Left renal cortex interstitium (tissue), 4 donors: ENCODE measurements at regions not wholly inside any gene's neighbourhood (a gene's known extent, or its start where the extent isn't known, plus 50 kb on each side); places are given as distances from the start of the nearest gene placed in this dataset.
"Not testable (repeated sequence)": the region's sequence is repeated elsewhere in the genome, so short reads cannot be mapped to it uniquely, and the experiment has no call there.

Experiments
- DNase-seq, 4 donors: peaks; one replicate each; pipeline ENCODE4 v3.0.0-alpha.2; 2013; ENCODE audit warnings: low read depth in 4 of 4, low spot score in 2 of 4, missing footprints in 1 of 4

DNA sequence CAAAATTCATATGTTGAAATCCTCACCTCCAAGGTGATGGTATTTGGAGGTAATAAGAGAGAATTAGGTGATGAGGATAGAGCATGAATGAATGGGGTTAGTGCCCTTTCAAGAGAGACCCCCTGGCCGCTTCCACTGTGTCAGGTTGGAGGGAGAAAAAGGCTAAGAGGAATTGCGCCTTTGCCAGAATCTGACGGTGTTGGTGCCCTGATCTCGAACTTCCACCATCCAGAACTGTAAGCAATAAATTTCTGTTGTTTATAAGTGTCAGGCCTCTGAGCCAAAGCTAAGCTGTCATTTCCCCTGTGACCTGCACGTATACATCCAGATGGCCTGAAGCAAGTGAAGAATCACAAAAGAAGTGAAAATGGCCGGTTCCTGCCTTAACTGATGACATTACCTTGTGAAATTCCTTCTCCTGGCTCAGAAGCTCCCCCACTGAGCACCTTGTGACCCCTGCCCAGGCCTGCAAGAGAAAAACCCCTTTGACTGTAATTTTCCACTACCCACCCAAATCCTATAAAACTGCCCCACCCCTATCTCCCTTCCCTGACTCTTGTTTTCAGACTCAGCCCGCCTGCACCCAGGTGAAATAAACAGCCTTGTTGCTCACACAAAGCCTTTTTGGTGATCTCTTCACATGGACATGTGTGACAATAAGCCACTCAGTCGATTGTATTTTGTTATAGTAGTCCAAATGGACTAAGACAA is 878.9 kb upstream of the GOT2 start:
- not testable (repeated sequence) for DNase-seq

DNA sequence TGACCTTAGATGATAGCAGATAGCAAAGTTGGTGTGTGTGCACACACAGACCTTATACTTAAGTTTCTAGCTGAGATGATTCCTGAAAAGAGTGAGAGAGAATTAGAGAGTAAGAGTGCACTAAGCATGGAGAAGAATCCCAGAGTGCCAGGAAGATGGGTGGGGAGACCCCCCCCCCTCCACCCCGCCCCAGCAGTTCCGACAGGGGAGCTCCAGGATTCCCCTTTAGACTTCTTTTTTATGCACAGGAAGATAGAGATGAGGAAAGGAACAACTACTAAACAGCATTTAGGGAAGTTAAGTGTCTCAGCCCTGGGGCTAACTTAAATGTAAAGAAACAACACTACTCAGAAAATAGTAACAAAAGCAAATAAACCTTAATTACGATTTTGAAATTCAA is 878.0 kb upstream of the GOT2 start:
- DNase-seq = no peak

GRCh38 chr16:59611556-59611955 is 877.4 kb upstream of the GOT2 start:
- DNase-seq = no peak

- DNase-seq = no peak
These were observed 871.6 kb upstream of the GOT2 start for GRCh38 chr16:59605706-59606105.

- DNase-seq = no peak
These were observed 870.2 kb upstream of the GOT2 start for GRCh38 chr16:59604354-59604753.

DNA sequence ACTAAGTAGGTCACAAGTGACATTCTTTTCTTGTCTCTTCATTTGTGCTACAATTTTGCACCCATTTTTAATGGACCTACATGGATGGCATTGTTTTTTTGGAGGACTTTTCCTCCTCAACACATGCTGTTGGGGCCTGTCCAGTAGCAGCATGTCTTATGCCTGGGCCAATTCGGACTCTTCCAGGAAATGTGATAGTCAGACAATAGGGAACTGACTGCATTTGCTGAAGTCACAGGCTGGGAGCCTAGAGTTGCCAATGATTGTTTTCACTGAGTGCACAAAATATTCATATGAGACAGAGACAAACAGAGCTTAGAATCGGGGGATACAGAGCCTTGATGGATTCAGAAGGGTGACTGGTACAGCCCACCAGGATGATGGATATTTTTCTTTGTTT is 867.3 kb upstream of the GOT2 start:
- DNase-seq = no peak

- DNase-seq = no peak
These were observed 863.2 kb upstream of the GOT2 start for GRCh38 chr16:59597269-59597668.

DNA sequence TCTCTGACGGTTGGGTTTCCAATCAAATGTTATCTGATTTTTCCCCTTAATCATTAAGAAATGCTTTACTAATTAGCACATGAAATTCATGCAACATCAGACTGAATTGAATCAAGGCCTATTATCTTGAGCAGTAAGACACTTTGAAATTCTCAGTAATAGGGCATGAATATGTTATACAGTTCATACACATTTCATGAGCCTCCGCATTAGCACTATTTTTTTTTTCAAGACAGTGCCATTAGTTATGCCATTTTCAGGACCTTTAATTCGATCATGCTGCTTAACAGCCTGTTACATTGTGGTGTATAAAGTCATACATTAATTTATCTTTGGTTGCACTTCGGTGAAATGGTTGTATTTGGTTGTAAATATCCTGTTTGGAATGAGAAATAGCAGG is 862.6 kb upstream of the GOT2 start:
- DNase-seq = no peak

GRCh38 chr16:59593194-59593661 is 859.1 kb upstream of the GOT2 start:
- DNase-seq = no peak

DNA sequence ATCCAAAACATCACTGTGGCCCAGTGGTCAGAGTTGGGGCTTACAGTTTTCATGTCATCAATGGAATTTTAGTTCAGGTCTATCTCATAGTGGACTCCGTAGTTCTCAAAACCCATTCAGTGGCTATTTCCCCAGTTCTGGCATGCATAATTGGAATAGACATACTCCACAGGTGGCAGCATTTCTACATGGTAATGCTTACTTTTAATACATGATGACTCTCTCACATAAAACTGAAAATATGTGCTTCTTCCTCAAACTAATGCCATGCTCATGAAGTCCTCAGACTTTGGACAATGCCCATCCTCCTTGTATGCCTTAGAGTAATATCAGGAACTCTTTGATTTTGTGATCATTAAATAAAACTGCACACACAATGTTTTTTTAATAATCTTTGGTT is 857.4 kb upstream of the GOT2 start:
- DNase-seq = no peak

DNA sequence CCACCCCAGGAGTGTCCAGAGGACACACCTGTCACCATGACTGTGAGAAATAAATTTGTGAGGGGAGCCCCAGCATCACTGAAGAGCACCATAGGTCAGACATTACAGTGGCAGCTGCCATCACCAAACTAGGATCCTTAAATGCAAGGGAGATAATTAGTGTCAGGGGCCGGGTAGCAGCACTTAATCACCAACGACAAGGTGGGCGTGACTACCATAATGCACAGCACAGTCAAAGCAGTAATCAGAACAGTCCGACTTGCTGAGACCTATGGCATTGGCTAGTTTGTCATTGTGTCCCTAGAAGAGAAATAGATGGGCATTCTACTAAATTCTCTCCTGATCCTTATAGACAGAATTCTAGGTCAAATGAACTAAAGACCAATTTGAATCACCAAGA is 856.7 kb upstream of the GOT2 start:
- no peak for DNase-seq

DNA sequence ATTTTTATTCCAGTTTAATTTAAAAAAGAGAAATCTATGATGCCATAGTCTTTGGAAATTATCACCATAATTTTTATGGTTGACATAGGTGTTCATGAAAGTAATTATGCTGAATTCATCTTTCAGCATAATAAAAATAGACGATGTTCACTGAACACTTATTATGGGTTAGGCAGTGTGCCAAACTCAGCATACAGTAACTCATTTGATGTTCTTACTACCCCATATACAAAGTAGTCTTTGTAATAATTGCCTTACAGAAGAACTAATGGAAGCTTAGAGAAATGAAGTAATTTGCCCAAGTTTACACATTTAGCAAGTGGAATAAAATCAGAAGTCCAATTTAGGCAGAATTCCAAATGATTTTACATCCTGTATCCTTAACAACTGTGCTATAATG is 852.2 kb upstream of the GOT2 start:
- DNase-seq = no peak

DNA sequence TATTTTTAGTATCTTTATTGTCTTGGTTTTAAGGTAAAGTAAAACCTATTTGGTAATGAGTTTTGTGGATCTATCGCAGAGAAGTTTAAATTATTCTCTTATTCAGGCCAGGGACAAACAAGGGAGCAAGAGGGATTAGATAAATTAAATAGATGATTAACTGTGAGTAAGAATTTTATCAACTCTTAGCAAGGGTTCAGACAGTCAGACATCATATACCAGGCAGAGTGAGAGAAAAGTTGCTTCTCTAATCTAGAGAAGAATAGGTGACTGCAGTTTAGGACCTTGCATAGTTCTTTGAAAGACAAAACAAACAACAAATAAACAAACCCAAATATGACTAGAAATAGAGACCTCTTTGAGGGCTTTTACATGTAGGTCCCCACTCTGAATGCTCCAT is 840.2 kb upstream of the GOT2 start:
- no peak for DNase-seq

- DNase-seq = no peak
These were observed 839.6 kb upstream of the GOT2 start for GRCh38 chr16:59573528-59574271.

DNA sequence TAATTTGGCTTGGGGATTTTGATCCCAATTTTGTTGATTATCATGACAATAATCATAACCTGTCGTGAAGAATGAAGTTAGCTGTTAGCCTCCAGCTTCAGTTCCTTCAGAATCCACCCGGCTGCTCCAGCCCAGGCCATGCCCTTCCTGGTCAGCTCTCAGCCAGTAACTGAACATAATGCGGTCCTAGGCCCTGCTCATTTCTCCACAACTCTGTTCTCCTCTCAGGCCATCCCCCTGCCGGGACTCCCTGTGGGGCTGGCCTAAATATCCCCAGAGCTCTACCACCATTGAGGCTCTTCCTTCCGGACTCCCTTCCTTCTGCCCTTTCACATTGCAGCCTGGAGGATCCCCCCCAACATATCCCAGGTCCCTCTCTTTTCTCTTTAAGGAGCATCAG is 833.4 kb upstream of the GOT2 start:
- no peak for DNase-seq

- DNase-seq = no peak
These were observed 832.3 kb upstream of the GOT2 start for GRCh38 chr16:59566446-59566845.

- DNase-seq = no peak
These were observed 824.6 kb upstream of the GOT2 start for GRCh38 chr16:59558679-59559078.

DNA sequence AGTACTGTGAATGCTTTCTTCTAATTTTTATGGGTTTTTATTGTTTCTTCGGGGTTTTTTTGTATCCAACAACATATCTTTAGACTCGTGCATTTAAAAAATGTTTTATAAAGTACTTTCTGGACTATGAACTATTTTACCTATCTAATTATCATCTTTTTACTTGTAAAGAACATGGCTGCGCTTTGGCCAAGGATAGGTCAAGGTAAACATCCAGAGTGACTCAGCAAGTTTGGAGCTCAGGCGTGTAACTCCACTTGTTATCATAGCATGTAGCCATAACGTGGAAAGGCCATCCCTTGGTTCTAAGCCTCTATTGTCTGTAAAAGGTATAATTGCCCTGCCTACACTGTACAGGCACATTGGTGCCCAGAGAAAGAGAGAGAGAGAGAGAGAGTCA is 818.0 kb upstream of the GOT2 start:
- no peak for DNase-seq

DNA sequence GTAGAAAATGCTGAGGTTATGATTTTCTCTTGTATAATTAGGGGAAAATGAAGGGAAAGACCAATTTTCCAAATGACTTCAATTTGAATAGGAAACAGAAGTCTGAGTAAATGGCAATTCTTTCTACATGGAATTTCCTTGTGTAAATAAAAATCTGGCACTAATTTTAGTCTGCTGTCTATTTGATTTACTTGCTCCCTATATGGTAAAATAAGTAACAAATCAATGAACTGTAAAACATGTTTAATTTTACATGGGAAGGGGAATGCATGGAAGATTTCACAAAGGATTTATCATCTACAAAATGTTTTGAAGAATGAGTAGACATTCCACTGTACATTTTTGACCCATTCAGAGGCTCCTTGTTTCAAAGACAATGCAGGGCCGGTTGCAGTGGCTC is 811.6 kb upstream of the GOT2 start:
- no peak for DNase-seq

DNA sequence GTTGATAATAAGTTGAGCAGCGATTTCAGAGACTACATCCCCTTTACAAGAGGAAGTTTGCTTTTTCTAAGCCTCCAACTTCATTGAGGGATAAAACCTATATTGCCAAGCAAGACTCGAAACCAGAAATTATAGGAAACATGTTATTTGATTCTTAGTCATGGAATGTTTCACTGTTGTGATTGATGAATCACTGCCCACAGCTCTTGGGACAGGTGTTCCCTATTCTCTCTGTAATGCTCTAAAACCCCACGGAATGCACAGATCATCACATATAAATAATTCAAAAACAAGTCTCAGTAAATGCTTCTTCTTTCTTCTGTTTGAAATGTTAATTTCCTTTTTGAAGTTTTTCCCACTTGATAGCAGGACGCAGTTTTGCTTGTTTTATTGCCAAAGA is 809.5 kb upstream of the GOT2 start:
- DNase-seq = no peak

- DNase-seq = no peak
These were observed 806.5 kb upstream of the GOT2 start for GRCh38 chr16:59540621-59541020.

DNA sequence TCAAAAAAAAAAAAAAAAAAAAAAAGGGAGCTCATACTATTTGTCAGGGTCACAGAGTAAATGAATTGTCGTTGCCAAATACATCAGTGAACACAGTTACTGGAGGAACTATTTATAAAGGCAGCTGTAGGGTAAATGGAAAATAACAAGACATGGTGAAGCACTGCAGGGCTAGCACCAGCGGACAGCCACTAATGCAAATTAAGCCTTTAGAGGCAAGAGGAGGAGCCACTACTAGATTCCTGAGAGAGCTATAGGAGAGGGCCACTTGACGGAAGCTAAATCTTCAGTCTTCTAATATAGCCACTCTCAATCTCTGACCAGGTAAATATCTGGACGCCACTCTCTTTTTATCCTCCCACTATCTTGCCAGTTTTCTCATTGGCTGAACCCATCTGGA is 801.2 kb upstream of the GOT2 start:
- no peak for DNase-seq
